ENCODE measurements at regions not wholly inside any gene's neighbourhood (a gene's known extent, or its start where the extent isn't known, plus 50 kb on each side); places are given as distances from the start of the nearest gene placed in this dataset.
"Not testable (repeated sequence)": the region's sequence is repeated elsewhere in the genome, so short reads cannot be mapped to it uniquely, and the experiment has no call there.

DNA sequence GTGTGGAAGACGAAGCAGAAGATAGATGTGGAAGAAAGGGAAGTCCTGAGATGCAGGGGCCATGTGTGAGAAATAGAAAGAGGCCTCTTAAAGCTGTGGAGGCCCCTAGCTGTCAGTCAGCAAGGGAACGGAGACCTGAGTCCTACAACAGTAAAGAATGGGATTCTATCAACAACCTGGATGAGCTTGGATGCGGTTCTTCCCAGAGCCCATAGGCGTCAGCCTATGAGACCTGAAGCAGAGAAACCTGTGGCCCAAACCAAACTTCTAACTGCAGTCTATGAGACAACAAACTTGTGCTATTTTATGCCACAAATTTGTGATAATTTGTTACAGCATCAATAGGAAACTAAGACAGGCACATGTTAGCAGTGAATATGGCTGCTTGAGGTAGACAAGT lies 583.7 kb downstream of the ADCYAP1 start:
- DNase-seq (ENCODE audit: low spot score): no peak

DNA sequence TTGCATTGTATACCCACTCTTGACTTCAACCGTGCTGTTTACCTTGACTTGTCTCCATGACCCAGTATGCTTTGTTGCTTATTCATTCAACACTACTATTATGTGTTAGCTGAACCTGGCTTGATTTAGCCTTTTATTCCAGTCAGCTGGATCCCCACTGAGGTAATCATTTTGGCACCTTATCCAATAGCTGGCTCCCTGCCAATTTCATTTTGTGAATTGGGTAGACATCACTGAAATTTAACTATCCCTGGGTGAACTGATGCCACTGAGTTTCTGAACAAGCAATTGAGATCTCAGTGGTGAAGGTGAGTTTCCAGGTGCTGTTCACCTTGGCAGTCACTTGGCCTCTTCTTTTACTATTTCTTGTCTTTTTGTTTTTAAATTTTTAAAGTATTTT lies 584.3 kb downstream of the ADCYAP1 start:
- no peak for DNase-seq (ENCODE audit: low spot score)

DNA sequence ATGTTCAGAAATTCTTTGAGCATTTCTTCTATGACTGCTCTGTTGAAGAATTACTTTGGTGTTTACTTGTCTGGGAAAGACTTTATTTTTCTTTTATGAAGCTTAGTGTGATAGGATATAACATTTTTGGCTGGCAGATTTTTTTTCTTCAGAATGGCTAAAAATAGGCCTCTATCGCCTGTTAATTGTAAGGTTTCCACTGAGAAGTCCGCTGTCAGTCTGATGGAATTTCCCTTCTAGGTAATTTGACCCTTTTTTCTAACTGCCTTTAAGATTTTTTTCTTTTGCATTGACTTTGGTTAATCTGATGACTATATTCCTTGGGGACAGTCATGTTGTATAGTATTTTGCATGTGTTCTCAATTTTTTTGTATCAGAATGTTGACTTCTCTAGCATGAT lies 590.7 kb downstream of the ADCYAP1 start:
- DNase-seq (ENCODE audit: low spot score): no peak

DNA sequence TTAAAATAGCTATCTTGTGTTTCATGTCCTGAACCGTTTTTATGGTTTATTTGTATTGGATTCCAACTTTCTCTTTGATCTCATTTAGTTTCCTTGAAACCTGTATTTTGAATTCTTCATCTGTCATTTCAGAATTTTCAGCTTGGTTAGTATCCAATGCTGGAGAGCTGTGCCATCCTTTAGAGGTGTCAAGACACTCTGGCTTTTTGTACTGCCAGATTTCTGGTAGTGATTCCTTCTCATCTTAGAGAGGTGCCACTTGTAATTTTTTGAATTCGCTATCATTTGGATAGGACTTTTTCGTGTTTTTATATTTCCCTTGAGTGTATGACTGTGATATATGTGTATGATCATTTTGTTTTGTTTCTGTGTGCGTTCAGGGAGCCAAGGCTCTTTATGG lies 591.4 kb downstream of the ADCYAP1 start:
- no peak for DNase-seq (ENCODE audit: low spot score)

DNA sequence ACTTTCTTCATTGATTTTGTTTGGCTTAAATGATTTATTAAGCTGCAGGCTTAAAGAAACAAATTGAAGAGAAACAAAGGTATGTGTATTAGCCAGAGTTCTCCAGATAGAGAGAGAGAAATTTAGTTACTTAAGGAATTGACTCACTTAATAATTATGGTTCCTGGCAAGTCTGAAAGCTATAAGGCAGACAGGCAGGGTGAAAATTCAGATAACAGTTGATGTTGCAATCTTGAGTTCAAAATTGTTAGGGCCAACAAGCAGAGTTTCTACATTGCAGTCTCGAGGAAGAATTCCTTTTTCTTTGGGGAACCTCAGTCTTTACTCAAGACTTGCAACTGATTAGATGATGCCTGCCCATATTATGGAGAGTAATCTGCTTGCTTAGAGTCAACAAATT lies 593.5 kb downstream of the ADCYAP1 start:
- DNase-seq (ENCODE audit: low spot score): no peak

DNA sequence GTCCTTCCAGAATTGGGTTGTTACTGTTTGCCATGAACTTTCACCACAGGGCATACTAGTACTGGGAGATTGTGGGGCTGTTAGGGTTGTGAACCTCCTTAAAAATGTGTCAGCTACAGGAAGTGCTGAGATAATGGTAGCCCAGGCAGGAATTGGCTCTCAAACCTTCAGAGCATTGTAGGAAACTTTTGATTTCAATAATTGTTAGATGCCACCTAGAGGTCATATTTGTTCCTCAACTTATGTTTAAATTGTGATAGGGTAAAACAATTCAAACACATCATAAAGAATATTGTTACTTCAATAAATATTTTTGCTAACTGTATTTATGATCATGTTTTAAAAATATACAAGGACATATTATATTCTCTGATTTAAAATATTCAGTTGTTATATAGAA lies 594.6 kb downstream of the ADCYAP1 start:
- DNase-seq (ENCODE audit: low spot score): no peak

DNA sequence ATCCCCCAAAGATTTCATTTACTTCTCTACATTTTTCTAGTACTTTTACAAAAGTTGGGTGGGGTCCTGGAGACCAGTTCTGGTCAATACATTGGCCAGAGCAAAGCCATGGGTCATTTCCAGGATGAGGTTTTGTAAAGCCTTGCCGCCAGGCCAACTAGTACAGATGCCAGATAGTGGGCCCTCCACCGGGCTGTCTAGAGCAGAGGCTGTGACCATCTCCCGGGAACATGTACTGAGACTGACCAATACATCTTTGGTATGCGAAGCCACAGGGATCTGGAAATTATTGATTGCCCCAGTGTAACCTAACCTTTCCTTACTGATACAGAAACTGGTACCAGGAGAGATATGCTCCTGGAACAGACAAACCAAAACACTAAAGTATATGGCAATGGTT lies 599.2 kb downstream of the ADCYAP1 start:
- DNase-seq (ENCODE audit: low spot score): no peak

DNA sequence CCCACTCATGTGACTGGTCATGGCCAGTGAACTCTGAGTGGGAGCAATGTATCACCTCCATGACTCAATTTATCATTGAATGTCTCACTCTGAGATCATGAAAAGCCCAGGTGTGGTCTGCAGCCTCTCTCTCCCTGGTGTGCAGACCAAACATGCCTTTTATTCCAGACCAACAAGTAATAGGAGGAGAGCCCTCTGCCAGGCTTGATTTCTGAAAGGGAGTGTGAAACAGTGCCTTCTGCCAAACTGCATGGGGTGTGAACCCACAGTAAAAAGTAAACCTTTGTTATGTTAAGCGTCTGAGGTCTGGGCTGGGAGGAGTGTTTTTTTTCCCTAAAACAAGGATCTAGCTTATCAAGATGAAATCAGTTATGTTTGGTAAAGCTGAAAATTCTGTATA lies 601.2 kb downstream of the ADCYAP1 start:
- no peak for DNase-seq (ENCODE audit: low spot score)

DNA sequence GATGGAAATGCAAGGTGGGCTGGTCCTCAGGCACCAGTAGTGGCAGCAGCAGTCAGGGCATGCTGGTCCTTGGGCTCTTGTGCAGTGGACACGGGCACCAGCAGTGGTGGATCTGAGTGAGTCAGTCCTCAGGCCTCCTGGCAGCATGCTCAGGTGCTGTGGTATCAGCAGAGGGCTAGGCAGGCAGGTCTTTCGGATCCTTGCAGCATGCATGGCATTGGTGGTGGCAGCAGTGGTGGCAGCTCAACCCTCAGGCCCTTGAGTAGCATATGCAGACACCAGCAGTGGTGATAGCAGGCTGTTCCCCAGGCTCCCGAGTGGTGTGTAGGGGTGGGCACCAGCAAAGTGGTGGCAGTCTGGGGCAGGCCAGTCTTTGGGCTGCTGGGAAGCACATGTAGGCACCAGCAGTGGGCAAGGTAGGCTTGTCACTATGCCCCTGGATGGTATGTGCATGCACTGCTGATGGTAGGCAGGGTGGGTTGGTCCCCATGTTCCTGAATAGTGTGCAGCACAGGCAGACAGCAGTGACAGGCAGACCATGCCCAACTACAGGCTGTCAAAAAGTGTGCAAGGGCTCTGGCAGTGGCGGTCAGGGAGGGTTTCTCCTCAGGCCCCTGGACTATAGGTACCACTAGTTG lies 606.0 kb downstream of the ADCYAP1 start:
- no peak for DNase-seq (ENCODE audit: low spot score)

DNA sequence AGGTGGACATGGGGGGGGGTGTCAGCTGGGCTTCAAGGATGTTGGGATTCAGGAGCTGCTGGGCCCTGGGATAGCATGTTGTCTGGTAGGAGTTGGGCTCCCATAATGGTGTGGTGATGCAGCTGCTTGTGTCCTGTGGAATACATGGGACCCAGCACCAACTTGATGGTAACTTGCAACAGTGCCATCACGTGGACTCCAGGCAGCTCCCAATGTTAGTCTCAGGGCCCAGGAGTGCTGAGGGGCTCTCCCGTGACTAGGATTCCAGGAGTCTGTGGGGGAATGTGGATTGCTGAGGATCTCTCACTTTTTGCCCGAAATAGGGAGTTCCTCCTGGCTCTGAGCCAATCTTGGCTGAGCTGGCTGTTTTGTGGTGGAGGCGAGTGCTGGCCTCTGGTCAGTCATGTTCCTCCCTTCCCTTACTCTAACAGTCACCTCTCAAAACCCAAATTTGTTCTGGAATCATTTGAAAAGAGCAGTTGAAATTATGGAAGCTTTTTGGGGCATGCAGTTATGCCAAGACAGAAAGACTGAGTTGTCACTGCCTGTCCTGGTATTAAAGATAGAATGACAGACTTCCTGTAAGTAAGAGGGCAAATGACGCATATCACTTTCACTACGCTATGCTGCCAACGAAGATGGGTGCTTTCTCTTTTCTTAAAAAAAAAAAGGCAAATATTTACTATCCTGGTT lies 607.1 kb downstream of the ADCYAP1 start:
- no peak for DNase-seq (ENCODE audit: low spot score)

DNA sequence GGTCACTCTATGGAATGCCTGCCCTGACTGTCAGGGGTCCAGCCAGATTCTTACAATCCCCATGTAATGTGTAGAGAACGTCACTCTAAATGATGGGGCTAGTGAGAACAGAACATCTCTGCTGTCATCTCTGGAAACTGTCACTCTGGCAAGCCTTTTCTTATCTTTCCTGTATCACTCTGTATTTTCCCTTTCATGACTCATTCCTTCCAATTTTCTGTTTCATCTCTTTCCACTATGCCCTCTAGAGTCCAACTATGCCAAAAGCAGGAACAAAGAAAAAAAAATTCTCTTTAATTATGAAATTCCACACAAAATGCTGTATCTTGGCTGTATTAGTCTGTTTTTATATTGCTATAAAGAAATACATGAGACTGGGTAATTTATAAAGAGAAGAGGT lies 608.8 kb downstream of the ADCYAP1 start:
- DNase-seq (ENCODE audit: low spot score): peak; percentile 5

DNA sequence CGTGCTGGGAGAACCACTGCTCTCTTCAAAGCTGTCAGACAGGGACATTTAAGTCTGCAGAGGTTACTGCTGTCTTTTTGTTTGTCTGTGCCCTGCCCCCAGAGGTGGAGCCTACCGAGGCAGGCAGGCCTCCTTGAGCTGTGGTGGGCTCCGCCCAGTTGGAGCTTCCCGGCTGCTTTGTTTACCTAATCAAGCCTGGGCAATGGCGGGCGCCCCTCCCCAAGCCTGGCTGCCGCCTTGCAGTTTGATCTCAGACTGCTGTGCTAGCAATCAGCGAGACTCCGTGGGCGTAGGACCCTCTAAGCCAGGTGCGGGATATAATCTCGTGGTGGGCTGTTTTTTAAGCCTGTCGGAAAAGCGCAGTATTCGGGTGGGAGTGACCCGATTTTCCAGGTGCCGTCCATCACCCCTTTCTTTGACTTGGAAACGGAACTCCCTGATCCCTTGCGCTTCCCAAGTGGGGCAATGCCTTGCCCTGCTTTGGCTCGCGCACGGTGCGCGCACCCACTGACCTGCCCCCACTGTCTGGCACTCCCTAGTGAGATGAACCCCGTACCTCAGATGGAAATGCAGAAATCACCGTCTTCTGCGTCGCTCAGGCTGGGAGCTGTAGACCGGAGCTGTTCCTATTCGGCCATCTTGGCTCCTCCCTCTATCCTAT lies 617.0 kb downstream of the ADCYAP1 start:
- DNase-seq (ENCODE audit: low spot score): not testable (repeated sequence)

DNA sequence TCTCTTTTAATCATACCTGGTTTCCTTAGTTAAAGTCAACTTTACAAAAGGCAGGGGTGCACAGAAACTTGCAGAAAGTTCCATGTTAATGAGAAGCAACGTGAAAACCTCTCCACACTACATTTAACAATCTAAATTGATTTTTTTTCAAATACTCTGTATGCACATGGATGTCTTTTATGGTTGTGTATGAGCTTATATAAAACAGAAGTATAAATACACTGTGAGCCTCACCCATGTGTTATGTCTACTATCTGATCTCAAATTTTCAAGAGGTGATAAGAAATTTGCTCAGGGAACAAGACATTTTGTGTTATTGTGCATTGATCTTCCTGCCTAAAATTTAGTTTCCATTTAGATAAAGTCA lies 617.6 kb downstream of the ADCYAP1 start:
- no peak for DNase-seq (ENCODE audit: low spot score)

DNA sequence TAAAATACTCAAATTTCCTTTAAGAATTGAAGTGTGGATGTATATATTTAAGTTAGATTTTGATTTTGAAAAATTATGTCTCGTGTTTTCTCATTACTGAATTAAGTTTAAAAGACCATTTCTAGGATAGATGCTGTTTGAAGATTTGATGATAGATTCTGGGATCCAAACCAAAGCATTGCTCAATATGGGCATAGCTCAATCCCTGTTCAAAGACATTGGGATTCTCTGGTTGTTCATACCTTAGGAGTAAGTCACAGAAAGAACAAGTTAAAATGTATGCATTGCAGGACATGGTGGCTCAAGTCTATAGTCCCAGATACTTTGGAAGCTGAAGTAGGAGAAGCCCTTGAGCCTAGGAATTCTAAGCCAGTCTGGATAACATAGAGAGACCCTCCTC lies 622.3 kb downstream of the ADCYAP1 start:
- DNase-seq (ENCODE audit: low spot score): no peak

DNA sequence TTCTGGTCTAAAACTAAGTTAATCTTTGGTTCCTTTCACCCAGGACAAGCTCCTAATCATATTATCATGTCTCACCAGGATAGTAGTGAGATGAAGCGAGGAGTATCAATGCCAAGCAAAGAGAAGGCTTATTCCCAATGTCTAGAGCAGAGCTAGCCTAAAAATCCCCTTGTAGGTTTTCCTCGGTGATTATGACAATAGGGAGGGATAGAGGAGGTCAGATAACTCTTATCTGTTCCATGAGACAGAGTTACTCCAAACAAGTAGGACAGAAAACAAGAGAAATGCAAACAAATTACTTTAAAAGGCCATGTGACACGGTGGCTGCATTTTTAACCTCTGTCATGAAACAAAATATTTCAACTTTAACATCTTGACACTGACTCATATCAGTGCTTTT lies 623.1 kb downstream of the ADCYAP1 start:
- DNase-seq (ENCODE audit: low spot score): no peak

DNA sequence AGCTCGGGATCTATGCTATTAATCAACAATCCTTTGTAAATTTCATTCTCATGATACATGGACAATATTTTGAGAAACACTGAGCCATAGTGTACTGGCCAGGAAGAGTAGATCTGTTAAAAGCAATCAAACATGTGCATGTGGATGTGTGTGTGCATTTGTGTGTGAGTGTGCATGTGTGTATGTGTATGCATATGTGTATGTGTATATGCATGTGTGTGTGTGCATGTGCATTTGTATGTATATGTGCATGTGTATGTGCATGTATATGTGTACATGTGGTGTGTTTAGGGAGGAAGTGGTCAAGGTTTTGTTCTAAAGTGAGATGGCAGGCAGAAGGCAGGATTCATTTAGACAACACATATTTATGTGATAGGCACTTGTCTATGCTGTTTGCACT lies 623.8 kb downstream of the ADCYAP1 start:
- no peak for DNase-seq (ENCODE audit: low spot score)

DNA sequence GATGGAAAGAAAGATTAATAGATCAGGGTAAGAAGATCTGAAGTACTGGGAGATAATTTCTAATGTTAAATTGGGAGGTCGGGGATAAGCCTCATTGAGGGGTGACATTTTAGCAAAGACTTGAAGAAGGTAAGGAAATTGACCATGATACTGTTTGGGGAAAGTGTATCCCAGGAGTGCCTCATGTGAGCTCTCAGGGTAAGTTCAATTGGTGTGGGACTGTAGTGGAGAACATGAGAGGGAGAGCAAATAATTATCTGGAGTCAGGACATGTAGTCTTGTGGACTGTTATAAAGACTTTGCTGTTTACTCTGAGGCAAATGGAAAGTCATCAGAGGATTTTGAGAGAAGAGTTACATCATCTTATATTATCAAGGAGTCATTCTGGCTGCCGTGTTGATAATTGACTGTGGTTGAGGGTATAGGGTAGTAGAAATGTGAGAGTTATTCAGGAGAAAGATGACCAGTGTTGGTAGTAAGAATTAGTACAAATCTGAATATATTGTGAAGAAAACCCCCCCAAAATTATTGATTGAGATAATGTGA lies 624.4 kb downstream of the ADCYAP1 start:
- DNase-seq (ENCODE audit: low spot score): no peak

DNA sequence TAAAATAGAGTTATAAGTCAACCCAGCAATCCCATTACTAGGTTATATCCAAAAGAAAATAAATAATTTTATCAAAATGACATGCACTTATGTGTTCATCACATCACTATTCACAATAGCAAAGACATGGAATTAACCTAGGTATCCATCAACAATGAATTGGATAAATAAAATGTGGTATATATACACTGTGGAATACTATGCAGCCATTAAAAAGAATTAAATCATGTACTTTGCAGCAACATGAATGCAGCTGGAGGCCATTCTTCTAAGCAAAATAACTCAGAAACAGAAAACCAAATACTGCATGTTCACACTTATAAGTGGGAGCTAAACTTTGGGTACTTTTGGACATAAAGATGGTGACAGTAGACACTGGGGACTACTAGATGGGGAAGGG lies 626.0 kb downstream of the ADCYAP1 start:
- DNase-seq (ENCODE audit: low spot score): no peak

DNA sequence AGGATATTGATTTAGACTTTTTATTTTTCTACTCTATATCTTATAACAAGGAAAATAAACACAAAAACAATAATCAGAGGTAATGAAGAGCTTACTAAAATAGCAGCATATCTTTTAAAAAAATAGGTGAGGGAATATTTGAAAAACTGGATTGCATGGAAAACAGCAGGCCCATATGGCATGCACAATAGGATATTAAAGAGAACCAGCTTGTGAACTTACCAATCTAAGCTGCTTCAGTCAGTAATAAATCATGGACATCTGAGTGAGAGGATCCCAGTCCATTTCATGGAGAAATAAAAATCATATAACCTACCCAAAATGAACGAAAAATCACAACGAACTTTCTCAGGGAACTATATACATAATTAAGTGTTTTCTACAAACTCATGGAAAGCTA lies 634.6 kb downstream of the ADCYAP1 start:
- no peak for DNase-seq (ENCODE audit: low spot score)

DNA sequence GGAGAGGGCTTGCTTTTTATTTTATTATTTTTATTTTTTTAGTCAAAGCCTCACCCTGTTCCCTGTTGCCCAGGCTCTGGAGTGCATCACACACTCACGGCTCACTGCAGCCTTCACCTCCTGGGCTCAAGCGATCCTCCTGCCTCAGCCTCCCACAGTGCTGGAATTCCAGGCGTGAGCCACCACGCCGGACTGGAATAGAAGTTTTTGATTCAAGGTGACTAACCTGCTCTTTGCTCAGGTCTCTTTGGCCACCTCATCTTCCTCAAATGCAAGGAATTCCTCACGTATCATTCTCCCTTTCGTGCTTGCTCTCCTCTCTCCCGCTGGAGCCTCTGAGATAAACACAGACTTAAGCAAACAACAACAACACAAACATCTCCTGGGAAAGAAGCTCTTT lies 636.8 kb downstream of the ADCYAP1 start:
- no peak for DNase-seq (ENCODE audit: low spot score)

DNA sequence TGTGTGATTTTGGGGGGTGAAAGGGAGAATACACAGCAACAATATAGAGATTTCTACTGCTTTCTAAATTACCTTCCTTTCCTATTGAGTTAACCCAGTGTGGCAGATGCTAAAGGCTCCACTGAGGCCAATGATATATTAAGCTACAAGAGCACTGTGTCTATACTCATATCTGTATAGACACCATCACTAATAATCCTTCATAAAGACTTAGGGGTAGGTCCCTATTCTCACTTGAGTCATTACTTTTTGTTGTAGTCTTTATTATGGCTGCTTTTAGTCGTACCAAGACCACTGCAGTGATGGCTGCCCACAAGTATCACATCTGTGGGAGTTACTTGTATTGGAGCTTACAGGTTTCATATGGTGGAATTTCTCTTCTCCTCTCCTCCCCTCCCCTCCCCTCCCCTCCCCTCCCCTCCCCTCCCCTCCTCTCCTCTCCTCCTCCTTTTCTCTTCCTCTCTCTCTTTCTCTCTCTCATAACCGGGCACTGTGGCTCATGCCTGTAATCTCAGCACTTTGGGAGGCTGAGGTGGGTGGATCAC lies 637.6 kb downstream of the ADCYAP1 start:
- no peak for DNase-seq (ENCODE audit: low spot score)

DNA sequence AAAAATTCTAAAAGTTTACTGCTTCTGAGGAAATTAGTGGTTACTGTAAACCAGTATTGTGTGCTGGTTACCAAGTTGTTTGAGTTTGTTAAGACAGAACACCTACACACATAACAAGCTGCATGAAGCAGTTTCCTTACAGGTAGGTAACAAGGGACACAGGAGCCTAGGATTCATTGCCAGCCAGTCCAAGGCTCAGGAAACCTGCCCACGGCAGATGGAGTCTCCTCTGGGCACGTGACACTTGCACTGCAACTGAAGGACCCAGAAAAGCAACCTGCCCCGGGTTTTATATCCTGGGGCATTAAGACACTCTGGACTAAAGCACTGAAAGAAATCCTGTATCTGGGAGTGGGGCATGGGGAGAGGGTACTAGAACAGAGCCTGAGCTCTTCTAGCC lies 639.3 kb downstream of the ADCYAP1 start:
- DNase-seq (ENCODE audit: low spot score): no peak

DNA sequence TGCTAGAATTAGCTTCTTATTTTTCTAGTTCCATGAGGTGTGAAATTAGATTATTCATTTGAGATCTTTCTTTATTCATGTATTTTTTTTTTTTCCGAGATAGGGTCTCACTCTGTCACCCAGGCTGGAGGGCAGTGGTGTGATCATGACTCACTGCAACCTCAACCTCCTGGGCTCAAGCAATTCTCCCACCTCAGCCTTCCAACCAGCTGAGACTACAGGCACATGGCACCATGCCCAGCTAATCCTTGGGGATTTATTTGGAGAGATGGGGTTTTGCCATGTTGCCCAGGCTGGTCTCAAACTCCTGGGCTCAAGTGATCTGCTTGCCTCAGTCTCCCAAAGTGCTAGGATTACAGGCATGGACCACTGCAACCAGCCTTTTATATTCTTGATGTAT lies 653.0 kb downstream of the ADCYAP1 start:
- not testable (repeated sequence) for DNase-seq (ENCODE audit: low spot score)

Data from activated CD4-positive, alpha-beta T cell treated with anti-CD3 and anti-CD28 coated beads, Interleukin-2, Interleukin-4, amounts not matched to agents 100 ng/mL and 50 ng/mL, durations not matched to agents 16 hours and 8 hours (primary cell).